Upper lobe of right lung (tissue), 1 donor: ENCODE measurements at regions not wholly inside any gene's neighbourhood (a gene's known extent, or its start where the extent isn't known, plus 50 kb on each side); places are given as distances from the start of the nearest gene placed in this dataset. TPM values are rescaled to one million over a fixed set of nuclear protein-coding genes. Genes with fewer than 3 reads are reported as not detected.

Source experiments
- ATAC-seq: fragments of 200-7000 bp; cut with Tn5 transposase; one replicate; pipeline ENCODE4 v1.9.1; 2020; ENCODE audit warnings: mild to moderate bottlenecking, moderate library complexity
- DNase-seq: peaks from one replicate; pipeline ENCODE4 v3.0.0-alpha.2; 2020
- H3K27ac ChIP-seq: fragments of 200-600 bp; one replicate; pipeline ENCODE4 v1.8.0; 2022
- H3K27me3 ChIP-seq: fragments of 200-600 bp; one replicate; pipeline ENCODE4 v1.8.0; 2022; ENCODE audit warnings: mild to moderate bottlenecking
- H3K36me3 ChIP-seq: fragments of 200-600 bp; one replicate; pipeline ENCODE4 v1.8.0; 2022
- H3K4me1 ChIP-seq: fragments of 200-600 bp; one replicate; pipeline ENCODE4 v1.8.0; 2022
- H3K4me3 ChIP-seq: fragments of 200-600 bp; one replicate; pipeline ENCODE4 v1.8.0; 2022; ENCODE audit warnings: mild to moderate bottlenecking
- H3K9me3 ChIP-seq: fragments of 200-600 bp; one replicate; pipeline ENCODE4 v1.8.0; 2022
- CTCF ChIP-seq: fragments of 200-600 bp; IDR thresholded peaks from one replicate; pipeline ENCODE4 v1.8.0; 2022; ENCODE audit warnings: antibody characterized with exemption
- intact Hi-C: fragments of 100-400 bp; cut with DNase I; formaldehyde crosslinking; loops from one replicate; pipeline ENCODE4 v1.11.0; 2022
- microRNA-seq: library from miRNA; unstranded; fragments of <30 nt; microRNA quantifications from one replicate; pipeline ENCODE4 v1.2.0, GENCODE V29; 2020; ENCODE audit warnings: borderline microRNAs expressed
- donor health status: DM: no; HTN: yes; CAD: no; lungs with severe emphysema.

GRCh38 chr4:112093636-112094202 is 51.5 kb upstream of the FAM241A start:
- no peak for TF ChIP-seq CTCF
- Histone ChIP-seq H3K27me3 (no peaks in the 10 kb centered on the region), H3K27ac (no peak overlapping the region), H3K36me3 (no peaks in the 10 kb centered on the region), H3K4me3 (no peak overlapping the region), H3K9me3 (no peaks in the 10 kb centered on the region), H3K4me1 (no peaks in the 10 kb centered on the region)
- ATAC-seq (no peak), DNase-seq (no peak)
- intact Hi-C loops: no loop called here

- TF ChIP-seq CTCF: no peak
- Histone ChIP-seq H3K4me1 (no peaks in the 10 kb centered on the region), H3K36me3 (no peaks in the 10 kb centered on the region), H3K9me3 (no peaks in the 10 kb centered on the region), H3K27ac (no peak overlapping the region), H3K27me3 (no peaks in the 10 kb centered on the region), H3K4me3 (no peak overlapping the region)
- ATAC-seq: no peak
- intact Hi-C loops: no loop called here
- no peak for DNase-seq
Observed at GRCh38 chr4:112094330-112094729, 50.9 kb upstream of the FAM241A start.

Small RNA genes lying in the stretch of these regions (microRNA-seq; reads per million reads assigned to microRNA genes)
- gene MIR297: not detected
